Keratinocyte (primary cell): ENCODE measurements at regions not wholly inside any gene's neighbourhood (a gene's known extent, or its start where the extent isn't known, plus 50 kb on each side); places are given as distances from the start of the nearest gene placed in this dataset.
A peak's percentile ranks its signal among the peaks of the same experiment; 100 is the strongest.
"Not testable (repeated sequence)": the region's sequence is repeated elsewhere in the genome, so short reads cannot be mapped to it uniquely, and the experiment has no call there.

Experiments
- DNase-seq: peaks from one replicate; pipeline ENCODE4 v3.0.0-alpha.2; 2011; ENCODE audit warnings: low read depth, missing footprints, low spot score
- FAIRE-seq: peaks from 2 replicates; lab custom pipeline; 2011; peaks lifted over from hg19 to GRCh38; lab: Jason Lieb, UNC
- H2AFZ ChIP-seq: 2 replicates; pipeline ENCODE4 v1.6.0; 2012; ENCODE audit warnings: low read length, control low read depth, inconsistent platforms; ENCODE audit not compliant: control insufficient read depth
- H3K27ac ChIP-seq: 2 replicates; pipeline ENCODE4 v1.5.1; 2011; ENCODE audit warnings: low read length; ENCODE audit not compliant: control insufficient read depth, insufficient read depth
- H3K27me3 ChIP-seq: 3 replicates; pipeline ENCODE4 v1.6.0; 2011; ENCODE audit warnings: low read length; ENCODE audit not compliant: control insufficient read depth, insufficient read depth; ENCODE audit errors: extremely low read depth
- H3K36me3 ChIP-seq, 2 experiments: 2 replicates in 1 of 2; 3 replicates in 1 of 2; pipeline ENCODE4 v1.5.1; 2011; ENCODE audit warnings: low read length in 2 of 2, mild to moderate bottlenecking in 1 of 2; ENCODE audit not compliant: control insufficient read depth in 2 of 2, insufficient read depth in 2 of 2; ENCODE audit errors: extremely low read depth in 1 of 2
- H3K4me1 ChIP-seq: 3 replicates; pipeline ENCODE4 v1.5.1; 2011; ENCODE audit warnings: low read length; ENCODE audit not compliant: control insufficient read depth, insufficient read depth; ENCODE audit errors: extremely low read depth
- H3K4me2 ChIP-seq: 3 replicates; pipeline ENCODE4 v1.6.0; 2011; ENCODE audit warnings: low read depth, low read length; ENCODE audit not compliant: control insufficient read depth, insufficient read depth; ENCODE audit errors: extremely low read depth
- H3K4me3 ChIP-seq, 3 experiments: fragments of 200-600 bp in 1 of 3; sonication (generic) in 1 of 3; 2 replicates in 2 of 3; 3 replicates in 1 of 3; pipeline ENCODE4 v1.5.1; 2011 to 2016; ENCODE audit warnings: low read length in 3 of 3, mild to moderate bottlenecking in 3 of 3, control low read depth in 2 of 3, inconsistent platforms in 1 of 3, low read depth in 1 of 3, mixed read lengths in 1 of 3, mixed run types in 1 of 3, moderate library complexity in 1 of 3; ENCODE audit not compliant: control insufficient read depth in 2 of 3, insufficient read depth in 2 of 3; ENCODE audit errors: extremely low read depth in 1 of 3
- H3K79me2 ChIP-seq: 2 replicates; pipeline ENCODE4 v1.6.0; 2012; ENCODE audit warnings: low read length; ENCODE audit not compliant: control insufficient read depth, insufficient read depth
- H3K9ac ChIP-seq: 3 replicates; pipeline ENCODE4 v1.6.0; 2011; ENCODE audit warnings: low read length; ENCODE audit not compliant: control insufficient read depth, insufficient read depth; ENCODE audit errors: extremely low read depth
- H3K9me1 ChIP-seq: 3 replicates; pipeline ENCODE4 v1.6.0; 2011; ENCODE audit warnings: low read length; ENCODE audit not compliant: control insufficient read depth, insufficient read depth; ENCODE audit errors: extremely low read depth
- H3K9me3 ChIP-seq: 2 replicates; pipeline ENCODE4 v1.5.1; 2012; ENCODE audit warnings: low read depth, low read length; ENCODE audit not compliant: control insufficient read depth
- H4K20me1 ChIP-seq: 3 replicates; pipeline ENCODE4 v1.6.0; 2011; ENCODE audit warnings: low read length; ENCODE audit not compliant: control insufficient read depth, insufficient read depth; ENCODE audit errors: extremely low read depth
- EZH2 ChIP-seq: IDR thresholded peaks from one replicate; pipeline ENCODE4 v1.6.1; 2012; ENCODE audit warnings: inconsistent platforms, mild to moderate bottlenecking, low read length, moderate library complexity
- dilution Hi-C: fragments of 300-500 bp; cut with MboI; formaldehyde crosslinking; loops from one replicate; pipeline ENCODE4 v1.7.0; 2020; ENCODE audit warnings: low sequenced_read_pairs; ENCODE audit not compliant: extremely low pct_ligation_motif_present
- TF ChIP-seq, protein P1 (sequence below), 3 experiments: IDR thresholded peaks in 1 of 3; conservative IDR thresholded peaks in 1 of 3; optimal IDR thresholded peaks in 1 of 3; 2 replicates in 2 of 3; 3 replicates in 1 of 3; pipeline versions ENCODE3 to v1.5.1; 2011; ENCODE audit warnings: low read length in 3 of 3, mild to moderate bottlenecking in 3 of 3, moderate library complexity in 2 of 3, control low read depth in 1 of 3, inconsistent platforms in 1 of 3; ENCODE audit not compliant: insufficient read depth in 2 of 3; ENCODE audit errors: extremely low read depth in 1 of 3

DNA sequence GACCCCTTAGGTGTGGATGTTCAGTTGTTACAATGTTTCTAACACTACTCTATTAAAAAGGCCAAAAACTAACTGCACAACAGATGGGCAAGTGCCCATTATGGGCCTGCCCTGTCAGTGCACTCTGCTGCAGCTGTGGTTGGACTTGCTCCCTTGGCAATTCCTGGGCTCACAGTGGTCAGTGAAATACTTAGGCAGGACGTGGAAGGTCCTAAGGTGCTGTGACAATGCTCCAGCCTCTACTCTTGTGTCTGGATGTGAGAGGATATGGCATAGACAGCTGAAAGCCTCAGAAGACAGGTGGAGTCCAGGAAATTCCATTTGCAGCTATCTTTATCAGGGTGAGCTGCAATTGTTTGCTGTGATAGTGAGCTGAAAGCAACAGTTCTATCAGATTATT is 136.5 kb upstream of the OLIG3 start:
- H3K36me3 ChIP-seq, result no peaks in the 10 kb centered on the region
- DNase-seq (no peak), FAIRE-seq (no peak)
- dilution Hi-C loops, result no loop called here
- H3K9me1 ChIP-seq, result no peaks in the 10 kb centered on the region
- H3K4me1 ChIP-seq, result no peaks in the 10 kb centered on the region
- H3K4me3 ChIP-seq, result no peak overlapping the region
- no peak overlapping the region for H2AFZ ChIP-seq
- no peak overlapping the region for H3K9ac ChIP-seq
- H3K4me2 ChIP-seq, result no peak overlapping the region
- no peaks in the 10 kb centered on the region for H3K27me3 ChIP-seq
- no peaks in the 10 kb centered on the region for H3K9me3 ChIP-seq
- no peaks in the 10 kb centered on the region for H4K20me1 ChIP-seq
- no peaks in the 10 kb centered on the region for H3K79me2 ChIP-seq
- TF ChIP-seq EZH2, result no peak
- TF ChIP-seq, protein P1, sequence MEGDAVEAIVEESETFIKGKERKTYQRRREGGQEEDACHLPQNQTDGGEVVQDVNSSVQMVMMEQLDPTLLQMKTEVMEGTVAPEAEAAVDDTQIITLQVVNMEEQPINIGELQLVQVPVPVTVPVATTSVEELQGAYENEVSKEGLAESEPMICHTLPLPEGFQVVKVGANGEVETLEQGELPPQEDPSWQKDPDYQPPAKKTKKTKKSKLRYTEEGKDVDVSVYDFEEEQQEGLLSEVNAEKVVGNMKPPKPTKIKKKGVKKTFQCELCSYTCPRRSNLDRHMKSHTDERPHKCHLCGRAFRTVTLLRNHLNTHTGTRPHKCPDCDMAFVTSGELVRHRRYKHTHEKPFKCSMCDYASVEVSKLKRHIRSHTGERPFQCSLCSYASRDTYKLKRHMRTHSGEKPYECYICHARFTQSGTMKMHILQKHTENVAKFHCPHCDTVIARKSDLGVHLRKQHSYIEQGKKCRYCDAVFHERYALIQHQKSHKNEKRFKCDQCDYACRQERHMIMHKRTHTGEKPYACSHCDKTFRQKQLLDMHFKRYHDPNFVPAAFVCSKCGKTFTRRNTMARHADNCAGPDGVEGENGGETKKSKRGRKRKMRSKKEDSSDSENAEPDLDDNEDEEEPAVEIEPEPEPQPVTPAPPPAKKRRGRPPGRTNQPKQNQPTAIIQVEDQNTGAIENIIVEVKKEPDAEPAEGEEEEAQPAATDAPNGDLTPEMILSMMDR (optimal IDR thresholded peaks at IDR 0.05 in 1 of 3, IDR thresholded peaks at IDR 0.05 in 1 of 3, conservative IDR thresholded peaks at IDR 0.05 in 1 of 3; ENCODE audit: extremely low read depth in 1 of 3, insufficient read depth in 2 of 3, low read length in 3 of 3), result no peak
- no peak overlapping the region for H3K27ac ChIP-seq

DNA sequence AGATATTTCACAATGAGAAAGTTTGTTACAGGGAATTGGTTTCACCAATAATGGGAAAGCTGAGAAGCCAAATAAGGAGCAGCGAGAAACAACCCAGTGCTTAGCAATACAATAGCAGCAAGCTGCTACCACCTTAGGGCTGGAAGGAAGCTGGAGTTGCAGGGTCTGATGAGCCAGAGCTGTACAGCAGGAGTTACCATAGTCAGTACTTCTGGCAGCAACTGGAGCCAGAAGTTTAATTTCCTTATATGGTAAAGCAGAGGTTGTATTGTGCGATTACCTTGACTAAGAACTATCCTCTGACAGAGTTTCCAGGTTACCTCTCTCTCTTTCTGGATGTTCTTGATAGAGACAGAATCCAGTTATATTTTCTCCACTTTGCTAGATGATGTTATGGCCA is 137.1 kb upstream of the OLIG3 start:
- Histone ChIP-seq H3K36me3 (no peaks in the 10 kb centered on the region), H3K4me3 (no peak overlapping the region), H3K9me1 (no peaks in the 10 kb centered on the region), H3K9ac (no peak overlapping the region), H3K27ac (no peak overlapping the region), H3K27me3 (no peaks in the 10 kb centered on the region), H3K4me1 (no peaks in the 10 kb centered on the region), H3K4me2 (no peak overlapping the region), H3K79me2 (no peaks in the 10 kb centered on the region), H3K9me3 (no peaks in the 10 kb centered on the region), H2AFZ (no peak overlapping the region), H4K20me1 (no peaks in the 10 kb centered on the region)
- TF ChIP-seq, protein P1 (optimal IDR thresholded peaks at IDR 0.05 in 1 of 3, IDR thresholded peaks at IDR 0.05 in 1 of 3, conservative IDR thresholded peaks at IDR 0.05 in 1 of 3; ENCODE audit: extremely low read depth in 1 of 3, insufficient read depth in 2 of 3, low read length in 3 of 3), result no peak
- no peak for TF ChIP-seq EZH2
- dilution Hi-C loops, result no loop called here
- DNase-seq (no peak), FAIRE-seq (peak; percentile 36)

DNA sequence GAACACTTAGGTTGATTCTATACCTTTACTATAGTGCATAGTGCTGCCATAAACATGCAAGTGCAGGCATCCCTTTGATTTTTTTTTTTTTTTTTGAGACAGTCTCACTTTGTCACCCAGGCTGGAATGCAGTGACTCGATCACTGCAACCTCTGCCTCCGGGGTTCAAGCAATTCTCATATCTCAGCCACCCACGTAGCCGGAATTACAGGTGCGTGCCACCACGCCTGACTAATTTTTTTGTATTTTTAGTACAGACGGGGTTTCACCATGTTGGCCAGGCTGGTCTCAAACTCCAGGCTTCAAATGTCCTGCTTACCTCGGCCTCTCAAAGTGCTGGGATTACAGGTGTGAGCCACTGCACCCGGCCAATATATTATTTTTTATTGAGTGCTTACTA is 140.0 kb upstream of the OLIG3 start:
- H3K4me2 ChIP-seq, H3K27ac ChIP-seq, H3K9me1 ChIP-seq, H3K9me3 ChIP-seq, DNase-seq, H3K4me3 ChIP-seq, H3K4me1 ChIP-seq, H3K79me2 ChIP-seq, FAIRE-seq, dilution Hi-C loops, H3K9ac ChIP-seq, H4K20me1 ChIP-seq, H2AFZ ChIP-seq, H3K27me3 ChIP-seq, H3K36me3 ChIP-seq: not testable (repeated sequence)
